COLO829 (cell line): ENCODE measurements at regions not wholly inside any gene's neighbourhood (a gene's known extent, or its start where the extent isn't known, plus 50 kb on each side); places are given as distances from the start of the nearest gene placed in this dataset.

Experiments used
- DNase-seq: peaks from one replicate; pipeline ENCODE4 v3.0.0; 2012; ENCODE audit warnings: low spot score

GRCh38 chrX:16445166-16445752 is 204.7 kb upstream of the S100G start:
- DNase-seq = peak; percentile 13

DNA sequence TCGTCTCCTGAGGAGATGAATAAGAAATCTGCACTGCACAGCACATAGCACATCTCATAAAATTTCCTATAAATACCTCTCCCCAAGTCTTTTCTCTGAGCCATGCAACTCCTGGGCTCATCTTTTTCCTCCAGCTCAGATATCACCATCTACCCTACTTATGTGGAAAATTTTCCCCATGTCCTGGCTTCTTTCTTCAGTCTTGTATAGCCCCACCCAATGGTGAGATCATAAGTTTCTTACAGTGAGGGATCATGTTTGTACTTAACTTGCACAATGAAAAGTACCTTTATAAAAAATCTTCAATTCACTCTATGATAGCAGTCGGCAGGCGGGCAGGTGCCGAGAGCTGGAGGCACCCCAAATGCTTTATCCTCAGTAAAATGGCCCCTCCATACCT is 198.6 kb upstream of the S100G start:
- DNase-seq = no peak

GRCh38 chrX:16454926-16455325 is 195.0 kb upstream of the S100G start:
- DNase-seq = no peak

- DNase-seq = no peak
Measured at GRCh38 chrX:16457239-16457638, 192.7 kb upstream of the S100G start.

DNA sequence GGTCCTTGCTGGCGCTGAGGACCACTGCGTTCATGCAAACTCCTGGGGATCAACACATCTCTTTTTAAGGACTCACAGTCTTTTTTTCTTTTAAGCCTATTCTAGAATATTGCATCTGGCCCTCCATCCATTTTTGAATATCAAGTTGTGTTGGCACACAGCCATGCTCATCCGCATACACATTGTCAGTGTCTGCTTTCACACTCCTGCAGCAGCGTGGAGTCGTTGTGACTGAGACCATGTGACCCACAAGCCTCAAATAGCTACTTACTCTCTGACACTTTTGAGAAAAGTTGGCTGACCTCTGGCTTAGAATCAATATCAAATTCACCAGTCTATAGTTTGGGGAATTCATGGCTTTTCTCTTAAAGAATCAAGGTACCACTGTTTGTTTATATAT is 191.8 kb upstream of the S100G start:
- no peak for DNase-seq

- DNase-seq = no peak
Measured at GRCh38 chrX:16459008-16459407, 190.9 kb upstream of the S100G start.

DNA sequence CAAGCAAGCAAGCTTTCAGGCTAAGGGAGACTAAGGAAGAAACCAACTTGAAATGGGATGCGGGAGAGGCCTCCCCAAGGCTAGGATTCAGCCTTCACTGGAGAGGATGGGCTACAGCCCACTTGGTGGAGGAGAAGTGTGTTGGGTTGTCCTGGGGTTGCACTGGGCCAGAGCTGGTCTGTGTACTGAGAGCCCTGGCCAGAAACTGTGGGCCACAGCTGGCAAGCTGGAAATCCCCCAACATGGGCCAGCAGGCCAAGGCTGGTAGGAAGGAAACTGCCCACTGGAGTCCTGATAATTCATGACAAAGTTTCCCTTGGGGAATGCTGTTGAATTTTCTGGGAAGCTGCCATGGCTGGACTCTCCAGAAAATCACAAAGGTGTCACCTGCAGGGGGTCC is 188.0 kb upstream of the S100G start:
- no peak for DNase-seq

DNA sequence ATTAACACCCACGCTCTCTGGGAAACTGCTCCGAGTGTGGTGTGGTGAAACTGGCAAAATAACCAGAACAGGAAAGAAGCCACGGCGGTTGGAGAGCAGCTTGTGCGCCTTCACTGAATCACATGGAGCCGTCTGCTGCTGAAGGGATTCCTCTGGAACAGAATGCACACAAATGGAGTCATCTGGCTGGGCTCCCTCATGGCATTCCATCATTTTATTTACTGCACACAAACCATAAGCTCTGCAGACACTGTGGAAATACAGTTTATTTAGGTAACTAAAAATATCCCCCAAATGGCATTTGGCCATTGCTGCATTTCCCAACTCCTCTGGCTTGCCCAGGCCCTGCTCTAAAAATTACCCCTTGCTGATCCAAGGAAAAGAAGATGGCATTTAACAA is 187.0 kb upstream of the S100G start:
- DNase-seq = no peak

DNA sequence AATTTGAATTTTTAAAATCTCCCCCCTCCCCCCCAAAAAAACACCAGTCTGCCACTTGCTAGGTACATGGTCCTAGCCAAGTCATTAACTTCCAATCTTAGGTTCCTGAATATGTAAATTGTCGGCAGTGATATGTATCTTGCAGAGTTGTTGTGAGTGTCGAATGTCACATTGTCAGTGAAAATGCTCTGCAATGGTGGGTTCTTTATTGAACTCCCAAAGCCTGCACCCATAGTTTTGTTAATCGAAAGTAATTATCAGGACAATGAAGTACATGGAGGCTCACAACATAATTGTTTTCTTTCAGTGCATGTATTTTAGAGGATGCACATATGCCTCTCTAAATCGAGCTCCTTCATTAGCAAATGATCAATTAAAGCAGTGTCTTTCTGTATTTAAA is 185.6 kb upstream of the S100G start:
- no peak for DNase-seq

- DNase-seq = no peak
Measured at GRCh38 chrX:16465081-16465876, 184.7 kb upstream of the S100G start.

DNA sequence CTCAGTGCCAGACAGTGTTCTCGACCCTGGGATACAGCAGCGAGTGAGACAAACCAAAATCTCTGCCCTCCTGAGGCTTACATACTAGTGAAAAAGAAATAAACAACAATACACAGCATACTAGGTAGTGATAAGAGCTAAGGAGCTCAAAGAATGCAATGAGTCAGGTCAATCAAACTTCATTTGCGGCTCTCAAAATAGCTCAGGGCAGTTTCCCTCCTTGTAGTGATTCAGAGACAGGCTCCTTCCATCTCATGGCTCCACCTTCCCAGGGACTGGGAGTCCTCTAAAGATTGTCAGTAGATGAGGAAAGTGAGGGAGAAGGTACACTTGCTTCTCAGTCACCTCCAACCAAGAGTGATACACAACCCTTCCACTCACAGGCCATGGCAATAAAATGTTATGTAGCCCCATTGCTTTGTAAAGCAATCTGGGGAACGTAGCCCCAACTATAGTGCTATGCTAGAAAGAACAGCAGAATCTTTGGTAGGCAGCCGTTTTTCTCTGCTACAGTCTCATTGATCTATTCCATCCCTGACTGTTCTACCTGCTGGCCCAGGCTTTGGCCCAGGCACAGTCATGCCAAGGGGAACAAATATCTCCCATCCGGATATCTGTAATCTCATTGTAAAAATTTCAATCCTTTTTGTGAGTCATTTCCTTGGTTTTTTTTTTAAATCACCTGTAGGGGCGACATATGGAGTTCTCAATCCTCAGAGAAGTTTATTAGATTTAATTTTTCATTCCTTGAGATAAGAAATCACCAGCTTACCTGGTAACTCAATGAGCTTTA is 183.1 kb upstream of the S100G start:
- no peak for DNase-seq

DNA sequence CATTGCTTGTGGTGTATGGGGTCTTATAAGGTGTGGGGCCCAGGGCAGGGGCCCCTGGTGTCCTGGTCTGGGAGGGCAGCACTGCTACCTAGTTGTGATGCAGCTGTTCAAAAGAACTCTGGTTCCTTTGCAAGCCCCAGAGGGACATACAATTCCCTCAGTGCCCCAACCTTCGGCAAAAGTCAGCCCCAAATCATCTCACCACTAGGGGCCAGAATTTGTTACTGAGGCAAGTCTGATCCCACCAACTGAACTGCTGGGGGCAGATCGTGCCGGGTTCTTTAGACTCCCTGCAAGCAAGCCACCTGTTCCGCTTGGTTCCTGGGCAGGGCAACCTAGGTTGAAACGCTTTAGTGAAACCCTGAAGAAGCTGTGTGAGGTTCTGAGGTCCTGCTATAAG is 180.1 kb upstream of the S100G start:
- no peak for DNase-seq

DNA sequence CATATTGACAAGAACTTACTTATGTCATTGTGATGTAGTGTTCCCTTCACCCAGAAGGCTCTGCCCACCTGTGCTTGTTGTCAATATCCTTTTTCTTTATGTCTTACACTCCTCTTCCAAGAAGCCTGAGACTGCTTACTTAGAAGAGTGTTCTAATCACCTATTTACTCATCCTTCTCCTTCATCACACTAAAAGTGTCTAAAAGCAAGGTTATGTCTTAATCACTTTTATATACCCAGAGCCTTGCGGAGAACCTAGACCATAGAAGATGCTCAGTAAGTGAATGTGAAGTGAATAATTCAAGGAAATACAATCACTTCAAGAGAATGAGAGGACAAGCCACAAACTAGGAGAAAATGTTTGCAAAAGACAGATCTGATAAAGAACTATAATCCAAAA is 177.6 kb upstream of the S100G start:
- no peak for DNase-seq

DNA sequence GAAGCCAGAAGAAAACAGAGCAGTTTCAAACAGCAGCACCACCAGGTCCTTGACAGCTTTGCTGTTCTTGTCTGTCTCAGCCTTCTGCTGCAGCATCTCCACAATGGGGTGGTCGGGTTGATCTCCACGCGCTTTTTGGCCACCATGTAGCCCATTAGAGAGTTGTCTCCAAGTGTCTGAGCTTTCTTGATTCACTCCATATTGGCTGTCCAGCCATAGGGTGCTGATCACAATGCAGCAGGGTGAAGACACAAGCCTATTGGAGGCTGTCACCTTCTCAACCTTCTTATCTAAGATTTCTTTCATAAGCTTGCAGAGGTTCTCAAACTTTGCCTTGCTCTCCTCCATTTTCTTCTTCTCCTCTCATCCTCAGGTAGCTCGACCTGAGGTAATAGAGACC is 175.4 kb upstream of the S100G start:
- no peak for DNase-seq

DNA sequence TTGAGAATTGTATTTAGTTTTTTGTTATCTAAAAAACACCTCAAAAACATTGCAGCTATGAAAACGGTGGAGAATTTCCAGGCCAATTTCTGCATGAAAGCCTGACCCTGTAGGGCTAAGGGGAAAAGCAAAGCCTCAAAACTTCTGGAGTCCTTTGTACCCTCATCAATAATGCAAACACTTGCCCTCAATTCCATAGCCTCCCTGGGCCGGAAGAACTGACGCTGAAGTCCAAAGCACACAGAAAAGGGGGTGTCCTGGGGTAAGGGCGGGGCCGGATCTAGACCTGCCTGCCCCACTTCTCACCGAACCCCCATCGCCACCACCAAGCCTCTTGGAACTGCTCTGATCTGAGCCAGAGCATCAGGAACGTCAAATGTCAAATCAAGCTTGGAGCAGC is 173.9 kb upstream of the S100G start:
- DNase-seq = no peak

- no peak for DNase-seq
Measured at GRCh38 chrX:16476692-16477091, 173.3 kb upstream of the S100G start.

DNA sequence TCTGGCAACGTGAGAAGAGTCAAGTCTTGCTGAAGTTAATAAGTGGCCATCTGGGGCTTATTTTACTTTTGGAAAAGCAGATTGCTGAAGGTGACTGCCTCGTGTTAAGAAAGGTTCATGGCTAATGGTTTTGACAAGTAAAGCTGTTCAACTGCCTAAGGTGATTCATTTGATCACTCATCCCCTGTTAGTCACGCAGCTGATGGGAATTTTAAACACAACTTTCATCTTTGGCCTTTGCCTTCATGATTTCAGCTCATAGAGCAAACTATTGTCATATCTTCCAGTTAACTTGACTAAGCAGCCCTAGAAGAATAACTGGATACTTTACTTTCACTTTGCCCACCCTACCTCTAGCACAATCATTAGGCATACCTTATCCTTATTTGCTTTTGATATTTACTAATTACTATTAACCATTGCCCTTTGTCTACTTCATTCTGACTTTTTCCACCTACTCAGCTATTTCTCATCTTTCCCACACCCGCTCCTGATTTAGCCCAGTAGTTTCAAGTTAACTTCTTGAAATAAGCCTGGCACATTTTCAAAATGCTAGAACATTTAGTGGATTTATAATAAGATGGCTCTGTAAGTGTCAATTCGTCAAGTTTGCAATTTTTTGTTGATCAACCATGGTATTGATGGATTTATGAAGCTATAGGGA is 170.6 kb upstream of the S100G start:
- no peak for DNase-seq

DNA sequence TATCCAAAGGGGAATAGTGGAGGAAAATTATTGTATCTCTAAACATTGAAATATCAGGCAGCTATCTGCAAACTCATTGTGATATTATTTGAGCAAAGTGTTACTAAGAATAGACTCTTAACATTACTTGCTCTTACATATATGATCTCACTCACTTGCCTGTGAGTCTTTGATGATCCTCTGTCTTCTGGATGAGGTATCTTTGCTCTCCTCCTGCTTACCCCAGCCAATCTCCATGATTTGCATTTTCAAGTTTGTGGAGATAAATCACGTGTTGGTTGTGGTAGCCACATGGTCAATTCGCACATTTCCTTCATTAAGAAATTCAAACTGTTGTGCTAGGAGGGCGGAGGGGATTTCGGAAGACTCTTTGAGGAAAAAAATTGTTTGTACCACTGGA is 169.9 kb upstream of the S100G start:
- DNase-seq = no peak

GRCh38 chrX:16484338-16484737 is 165.6 kb upstream of the S100G start:
- peak; percentile 74 for DNase-seq

- no peak for DNase-seq
Measured at GRCh38 chrX:16487620-16488385, 162.2 kb upstream of the S100G start.

DNA sequence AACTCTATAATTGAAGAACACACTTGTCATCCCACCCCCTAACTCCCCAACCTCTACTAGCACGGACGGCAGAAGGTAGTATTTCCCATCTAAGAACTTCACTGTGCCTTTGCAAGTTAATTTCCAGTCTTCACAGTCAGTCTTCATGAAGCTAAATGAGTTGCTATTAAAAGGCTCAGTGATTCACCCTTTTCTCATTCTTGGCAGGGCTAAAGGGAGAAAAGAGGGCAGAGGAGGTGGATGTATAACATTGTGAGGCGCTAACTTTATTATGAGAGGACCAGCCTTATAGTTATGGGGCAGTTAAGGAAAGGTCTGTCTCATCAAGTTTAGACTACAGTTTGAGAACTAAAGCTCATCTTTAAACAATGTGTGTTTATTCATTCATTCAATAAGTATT is 161.0 kb upstream of the S100G start:
- no peak for DNase-seq

- no peak for DNase-seq
Measured at GRCh38 chrX:16491461-16491860, 158.5 kb upstream of the S100G start.
